H9 (cell line): ENCODE measurements at regions not wholly inside any gene's neighbourhood (a gene's known extent, or its start where the extent isn't known, plus 50 kb on each side); places are given as distances from the start of the nearest gene placed in this dataset.

Experiments
- DNase-seq: peaks from one replicate; pipeline ENCODE4 v3.0.0-alpha.2; 2017
- H2AFZ ChIP-seq: one replicate; pipeline ENCODE4 v1.6.1; 2013; ENCODE audit warnings: mild to moderate bottlenecking, low read length, control low read depth, moderate library complexity
- H2AK5ac ChIP-seq: 2 replicates; pipeline ENCODE4 v1.6.1; 2013; ENCODE audit warnings: low read length, control low read depth, mixed read lengths; ENCODE audit not compliant: insufficient read length
- H2BK120ac ChIP-seq: one replicate; pipeline ENCODE4 v1.6.1; 2013; ENCODE audit warnings: low read depth, mild to moderate bottlenecking, low read length, control low read depth, inconsistent platforms; ENCODE audit not compliant: poor library complexity, severe bottlenecking
- H2BK12ac ChIP-seq: 2 replicates; pipeline ENCODE4 v1.6.1; 2013; ENCODE audit warnings: low read length, control low read depth, mixed read lengths, low read depth; ENCODE audit not compliant: insufficient read length
- H2BK15ac ChIP-seq: 2 replicates; pipeline ENCODE4 v1.6.1; 2013; ENCODE audit warnings: low read depth, low read length, control low read depth
- H2BK20ac ChIP-seq: one replicate; pipeline ENCODE4 v1.6.1; 2013; ENCODE audit warnings: low read depth, mild to moderate bottlenecking, low read length, control low read depth, inconsistent platforms; ENCODE audit not compliant: poor library complexity, severe bottlenecking
- H2BK5ac ChIP-seq: 2 replicates; pipeline ENCODE4 v1.6.1; 2013; ENCODE audit warnings: low read length, control low read depth, mixed read lengths; ENCODE audit not compliant: insufficient read length
- H3K14ac ChIP-seq: 2 replicates; pipeline ENCODE4 v1.6.1; 2013; ENCODE audit warnings: low read length, control low read depth; ENCODE audit not compliant: insufficient read depth
- H3K18ac ChIP-seq: 2 replicates; pipeline ENCODE4 v1.6.1; 2013; ENCODE audit warnings: low read depth, mild to moderate bottlenecking, mixed read lengths, low read length, control low read depth; ENCODE audit not compliant: insufficient read length
- H3K23ac ChIP-seq: 2 replicates; pipeline ENCODE4 v1.6.1; 2013; ENCODE audit warnings: low read length, control low read depth, mixed read lengths, low read depth; ENCODE audit not compliant: insufficient read length
- H3K23me2 ChIP-seq: 2 replicates; pipeline ENCODE4 v1.6.1; 2013; ENCODE audit warnings: low read depth, mild to moderate bottlenecking, mixed read lengths, low read length, control low read depth; ENCODE audit not compliant: insufficient read length, poor library complexity, severe bottlenecking
- H3K27ac ChIP-seq: 2 replicates; pipeline ENCODE4 v1.5.1; 2013; ENCODE audit warnings: low read length, control low read depth, mixed read lengths, low read depth; ENCODE audit not compliant: insufficient read length
- H3K27me3 ChIP-seq: 2 replicates; pipeline ENCODE4 v1.6.1; 2013; ENCODE audit warnings: low read length, control low read depth, inconsistent platforms; ENCODE audit not compliant: insufficient read depth
- H3K4ac ChIP-seq: 2 replicates; pipeline ENCODE4 v1.6.1; 2013; ENCODE audit warnings: low read depth, mild to moderate bottlenecking, control low read depth, inconsistent platforms, low read length, moderate library complexity
- H3K4me1 ChIP-seq: 2 replicates; pipeline ENCODE4 v1.6.1; 2013; ENCODE audit warnings: low read length, control low read depth, inconsistent platforms; ENCODE audit not compliant: insufficient read depth
- H3K4me2 ChIP-seq: 2 replicates; pipeline ENCODE4 v1.6.1; 2013; ENCODE audit warnings: low read length, control low read depth, mixed read lengths; ENCODE audit not compliant: insufficient read length, insufficient read depth
- H3K56ac ChIP-seq: 2 replicates; pipeline ENCODE4 v1.6.1; 2013; ENCODE audit warnings: low read depth, mild to moderate bottlenecking, mixed read lengths, low read length, control low read depth; ENCODE audit not compliant: insufficient read length
- H3K79me1 ChIP-seq: 2 replicates; pipeline ENCODE4 v1.6.1; 2013; ENCODE audit warnings: low read depth, mild to moderate bottlenecking, moderate library complexity, low read length, control low read depth, inconsistent platforms; ENCODE audit not compliant: insufficient read depth, poor library complexity, severe bottlenecking
- H3K79me2 ChIP-seq: 2 replicates; pipeline ENCODE4 v1.6.1; 2013; ENCODE audit warnings: low read length, control low read depth, inconsistent platforms; ENCODE audit not compliant: insufficient read depth
- H3K9ac ChIP-seq: 2 replicates; pipeline ENCODE4 v1.6.1; 2013; ENCODE audit warnings: low read length, control low read depth, mixed read lengths; ENCODE audit not compliant: insufficient read length; ENCODE audit errors: extremely low read depth
- H3K9me3 ChIP-seq: one replicate; pipeline ENCODE4 v1.6.1; 2013; ENCODE audit warnings: low read depth, low read length, inconsistent platforms; ENCODE audit not compliant: control insufficient read depth
- H3T11ph ChIP-seq: one replicate; pipeline ENCODE4 v1.6.1; 2013; ENCODE audit warnings: mild to moderate bottlenecking, low read length, control low read depth, inconsistent platforms
- H4K20me1 ChIP-seq: one replicate; pipeline ENCODE4 v1.6.1; 2013; ENCODE audit not compliant: control insufficient read depth, insufficient read length, insufficient read depth
- H4K5ac ChIP-seq: 2 replicates; pipeline ENCODE4 v1.6.1; 2013; ENCODE audit warnings: low read depth, mild to moderate bottlenecking, mixed read lengths, low read length, control low read depth; ENCODE audit not compliant: insufficient read length
- H4K8ac ChIP-seq: replicated peaks from 2 replicates; pipeline ENCODE4 v1.6.1; 2013; ENCODE audit warnings: low read length, control low read depth, mixed read lengths, low read depth; ENCODE audit not compliant: insufficient read length
- H4K91ac ChIP-seq: 2 replicates; pipeline ENCODE4 v1.6.1; 2013; ENCODE audit warnings: low read depth, mild to moderate bottlenecking, moderate library complexity, mixed read lengths, low read length, control low read depth; ENCODE audit not compliant: insufficient read length
- H3K27ac Mint-ChIP-seq, 3 experiments: 2 replicates in 2 of 3; 3 replicates in 1 of 3; pipeline ENCODE4 v1.8.0; 2020 to 2021; ENCODE audit warnings: mixed read lengths in 3 of 3, mild to moderate bottlenecking in 1 of 3, moderate library complexity in 1 of 3
- H3K27me3 Mint-ChIP-seq: 2 replicates; pipeline ENCODE4 v1.8.0; 2021; ENCODE audit warnings: low read depth, mild to moderate bottlenecking, moderate library complexity, mixed read lengths
- H3K36me3 Mint-ChIP-seq, 3 experiments: 2 replicates in 2 of 3; 3 replicates in 1 of 3; pipeline ENCODE4 v1.8.0; 2020 to 2021; ENCODE audit warnings: low read depth in 3 of 3, mixed read lengths in 3 of 3; ENCODE audit not compliant: insufficient read depth in 1 of 3
- H3K4me1 Mint-ChIP-seq, 2 experiments: 2 replicates each; pipeline ENCODE4 v1.8.0; 2020; ENCODE audit warnings: mixed read lengths in 2 of 2
- H3K4me3 Mint-ChIP-seq, 2 experiments: 2 replicates in 1 of 2; 3 replicates in 1 of 2; pipeline ENCODE4 v1.8.0; 2020 to 2021; ENCODE audit warnings: mild to moderate bottlenecking in 2 of 2, mixed read lengths in 2 of 2, moderate library complexity in 1 of 2
- H3K9me3 Mint-ChIP-seq, 2 experiments: 2 replicates in 1 of 2; 3 replicates in 1 of 2; pipeline ENCODE4 v1.8.0; 2020; ENCODE audit warnings: mild to moderate bottlenecking in 2 of 2, mixed read lengths in 2 of 2, moderate library complexity in 1 of 2
- CTCF ChIP-seq: fragments of 200-600 bp; sonication (generic); conservative IDR thresholded peaks from 3 replicates; pipeline ENCODE4 v1.8.0; 2021; ENCODE audit warnings: antibody characterized with exemption, mild to moderate bottlenecking
- WGBS: extraction: QIAGEN DNeasy Blood & Tissue Kit; methylation state at CpG from one replicate; pipeline ENCODE4 v1.1.7; 2013; ENCODE audit warnings: missing lambda C conversion rate, low lambda C conversion rate, mixed read lengths; ENCODE audit not compliant: insufficient read length; ENCODE audit errors: extremely low coverage; 5-methylcytosine and 5-hydroxymethylcytosine counted together

- no peak overlapping the region for H3K9ac ChIP-seq
- no peaks in the 10 kb centered on the region; the same call in 1 of the 2 replicates for H3K27me3 Mint-ChIP-seq
- H2BK120ac ChIP-seq: no peak overlapping the region
- no peaks in the 10 kb centered on the region for H3K23me2 ChIP-seq
- peaks cover 0 to 4% of the 10 kb centered on the region in 2 experiments; a peak in 1 of 4 replicates for H3K4me1 Mint-ChIP-seq
- no peak for TF ChIP-seq CTCF
- H2BK15ac ChIP-seq: no peak overlapping the region
- no peak overlapping the region for H3K23ac ChIP-seq
- no peaks in the 10 kb centered on the region for H3K79me2 ChIP-seq
- H3K36me3 Mint-ChIP-seq: peaks cover 14 to 25% (median 16%) of the 10 kb centered on the region in 3 experiments
- H3T11ph ChIP-seq: no peak overlapping the region
- H3K4ac ChIP-seq: no peak overlapping the region
- no peaks in the 10 kb centered on the region for H3K4me1 ChIP-seq
- H4K8ac ChIP-seq: no peak overlapping the region
- H3K27ac Mint-ChIP-seq: no peak overlapping the region; a peak in 1 of 7 replicates
- H4K5ac ChIP-seq: no peak overlapping the region
- H3K56ac ChIP-seq: no peak overlapping the region
- H2BK20ac ChIP-seq: no peak overlapping the region
- H3K27me3 ChIP-seq: no peaks in the 10 kb centered on the region
- H4K20me1 ChIP-seq: peaks cover 2% of the 10 kb centered on the region
- H2AFZ ChIP-seq: no peak overlapping the region
- H3K4me3 Mint-ChIP-seq: no peak overlapping the region
- H3K14ac ChIP-seq: no peak overlapping the region
- no peak overlapping the region for H3K27ac ChIP-seq
- H3K18ac ChIP-seq: no peak overlapping the region
- no peak overlapping the region for H4K91ac ChIP-seq
- no peak for DNase-seq
- H3K9me3 ChIP-seq: no peaks in the 10 kb centered on the region
- H2AK5ac ChIP-seq: no peak overlapping the region
- no peaks in the 10 kb centered on the region for H3K79me1 ChIP-seq
- no peak overlapping the region for H3K4me2 ChIP-seq
- no peak overlapping the region for H2BK12ac ChIP-seq
- H3K9me3 Mint-ChIP-seq: peaks cover 2 to 3% of the 10 kb centered on the region in 2 experiments; a peak in 4 of 5 replicates
- no peak overlapping the region for H2BK5ac ChIP-seq
- WGBS: no CpG with 5 or more reads among the region's 1 CpG
These were observed 67.6 kb upstream of the EDEM3 start for GRCh38 chr1:184822267-184822666.
